Panc1 (cell line): ENCODE measurements at regions not wholly inside any gene's neighbourhood (a gene's known extent, or its start where the extent isn't known, plus 50 kb on each side); places are given as distances from the start of the nearest gene placed in this dataset.

Source experiments
- POLR2AphosphoS5 ChIP-seq: IDR thresholded peaks from 2 replicates; pipeline ENCODE4 v1.6.1; 2012; ENCODE audit warnings: mild to moderate bottlenecking, low read depth, low read length, moderate library complexity
- TF ChIP-seq, protein P1 (sequence below): fragments of 450-650 bp; IDR thresholded peaks from 2 replicates; pipeline ENCODE4 v1.5.1; 2017; ENCODE audit warnings: mild to moderate bottlenecking

DNA sequence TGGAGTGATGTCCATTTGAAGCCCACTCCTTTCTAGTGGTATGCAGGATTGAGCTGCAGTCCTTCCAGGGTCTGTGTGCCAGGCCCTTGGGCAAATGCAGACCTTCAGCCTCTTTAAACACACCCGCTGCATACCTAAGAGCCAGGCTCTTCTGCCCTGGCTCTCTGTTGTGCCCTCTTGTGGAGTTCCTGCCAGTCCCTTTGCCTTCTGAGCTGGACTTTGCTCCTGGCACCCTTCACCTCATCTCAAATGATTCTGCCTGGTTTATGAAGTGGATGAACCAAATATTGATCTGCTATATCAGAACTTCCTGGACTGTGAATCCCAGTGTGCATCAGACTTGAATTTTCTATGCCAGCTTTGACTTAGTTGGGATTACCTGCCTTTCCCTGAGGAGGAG is 158.8 kb downstream of the URB2 start:
- TF ChIP-seq, protein P1, sequence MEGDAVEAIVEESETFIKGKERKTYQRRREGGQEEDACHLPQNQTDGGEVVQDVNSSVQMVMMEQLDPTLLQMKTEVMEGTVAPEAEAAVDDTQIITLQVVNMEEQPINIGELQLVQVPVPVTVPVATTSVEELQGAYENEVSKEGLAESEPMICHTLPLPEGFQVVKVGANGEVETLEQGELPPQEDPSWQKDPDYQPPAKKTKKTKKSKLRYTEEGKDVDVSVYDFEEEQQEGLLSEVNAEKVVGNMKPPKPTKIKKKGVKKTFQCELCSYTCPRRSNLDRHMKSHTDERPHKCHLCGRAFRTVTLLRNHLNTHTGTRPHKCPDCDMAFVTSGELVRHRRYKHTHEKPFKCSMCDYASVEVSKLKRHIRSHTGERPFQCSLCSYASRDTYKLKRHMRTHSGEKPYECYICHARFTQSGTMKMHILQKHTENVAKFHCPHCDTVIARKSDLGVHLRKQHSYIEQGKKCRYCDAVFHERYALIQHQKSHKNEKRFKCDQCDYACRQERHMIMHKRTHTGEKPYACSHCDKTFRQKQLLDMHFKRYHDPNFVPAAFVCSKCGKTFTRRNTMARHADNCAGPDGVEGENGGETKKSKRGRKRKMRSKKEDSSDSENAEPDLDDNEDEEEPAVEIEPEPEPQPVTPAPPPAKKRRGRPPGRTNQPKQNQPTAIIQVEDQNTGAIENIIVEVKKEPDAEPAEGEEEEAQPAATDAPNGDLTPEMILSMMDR: no peak
- no peak for TF ChIP-seq POLR2AphosphoS5
